ENCODE measurements at regions not wholly inside any gene's neighbourhood (a gene's known extent, or its start where the extent isn't known, plus 50 kb on each side); places are given as distances from the start of the nearest gene placed in this dataset.

DNA sequence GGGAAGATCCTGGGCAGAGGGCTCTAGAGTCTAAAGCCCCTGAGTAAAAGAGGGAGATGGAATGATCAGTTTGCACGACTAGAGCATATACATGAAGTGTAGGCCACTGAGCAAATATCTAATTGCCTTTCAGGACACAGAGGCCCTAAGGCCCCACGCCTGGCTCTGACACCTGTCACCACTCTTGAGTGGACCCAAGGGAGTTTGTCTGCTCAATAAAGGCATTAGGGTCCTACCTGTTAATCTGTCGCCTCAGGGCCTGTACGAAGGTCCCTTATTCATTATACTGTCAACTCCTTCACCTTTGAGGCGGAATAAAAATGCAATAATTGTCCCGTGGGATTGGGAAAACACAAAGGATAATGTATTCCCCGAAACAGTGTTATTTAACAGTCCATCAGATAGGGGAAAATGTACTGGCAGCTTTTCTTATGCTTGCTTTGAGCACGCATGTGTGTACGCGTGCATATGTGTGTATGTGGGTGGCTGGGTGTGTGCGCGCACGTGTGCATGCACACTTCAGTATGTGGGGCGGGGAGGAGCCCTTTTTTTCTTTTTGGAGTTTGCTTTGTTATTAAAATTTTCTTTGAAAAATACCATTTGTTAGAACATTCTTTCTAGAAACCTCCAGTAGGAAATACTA is 161.8 kb upstream of the SERP2 start (continued):
- TF ChIP-seq CBX5 (IDR thresholded peaks at IDR 0.05; ENCODE audit: low read depth) = no peak
- TF ChIP-seq IKZF2 (IDR thresholded peaks at IDR 0.05) = no peak

GRCh38 chr13:44212633-44213396 is 160.8 kb upstream of the SERP2 start:
- no peak for FAIRE-seq
- CTCF ChIA-PET = no interaction called here
- Histone ChIP-seq H3K4me1 (ENCODE audit: control insufficient read depth, insufficient read depth, low read length) (no peaks in the 10 kb centered on the region), H3K4me2 (ENCODE audit: control insufficient read depth, insufficient read depth) (no peak overlapping the region), H4K20me1 (ENCODE audit: control insufficient read depth, insufficient read depth) (no peaks in the 10 kb centered on the region), H3K9me3 (replicated peaks; ENCODE audit: control insufficient read depth, insufficient read depth, low read length) (no peaks in the 10 kb centered on the region; the same call in 1 of the 3 replicates), H3K9ac (ENCODE audit: control insufficient read depth, insufficient read depth, low read length) (no peak overlapping the region), H3K4me3 (no peak overlapping the region), H3K27me3 (replicated peaks in 1 of 2; ENCODE audit: control insufficient read depth in 2 of 2, insufficient read depth in 2 of 2, low read length in 1 of 2) (no peaks in the 10 kb centered on the region; a peak in 1 of 4 replicates), H3K27ac (ENCODE audit: control insufficient read depth, insufficient read depth) (no peak overlapping the region), H3K36me3 (ENCODE audit: control insufficient read depth in 2 of 2, insufficient read depth in 2 of 2, low read length in 1 of 2) (no peaks in the 10 kb centered on the region), H2AFZ (ENCODE audit: control insufficient read depth, low read depth, low read length) (no peak overlapping the region), H3K79me2 (ENCODE audit: control insufficient read depth, insufficient read depth, low read length) (no peaks in the 10 kb centered on the region)
- SMC1A ChIA-PET (ENCODE audit: uncharacterized antibody, unreplicated experiment) = no interaction called here
- in situ Hi-C loops (cut with MboI) = no loop called here
- WGBS (ENCODE audit: insufficient coverage, insufficient replicate concordance, low lambda C conversion rate, missing lambda C conversion rate) = 25% methylated on average over 9 of the region's 9 CpGs
- intact Hi-C loops (cut with micrococcal nuclease; ENCODE audit: unreplicated experiment) = no loop called here
- BruUV-seq (replicated peaks) = no TSS peak
- RAD21 ChIA-PET (ENCODE audit: unreplicated experiment) = no interaction called here
- no peak for ATAC-seq
- TF ChIP-seq, protein P1, sequence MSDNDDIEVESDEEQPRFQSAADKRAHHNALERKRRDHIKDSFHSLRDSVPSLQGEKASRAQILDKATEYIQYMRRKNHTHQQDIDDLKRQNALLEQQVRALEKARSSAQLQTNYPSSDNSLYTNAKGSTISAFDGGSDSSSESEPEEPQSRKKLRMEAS (IDR thresholded peaks at IDR 0.05; ENCODE audit: low read depth, low read length) = no peak
- TF ChIP-seq RELA (IDR thresholded peaks at IDR 0.05; ENCODE audit: borderline replicate concordance, partially characterized antibody) (no peak), NFYB (IDR thresholded peaks at IDR 0.05; ENCODE audit: insufficient read depth, low read depth, low read length) (no peak), USF1 (IDR thresholded peaks at IDR 0.05; ENCODE audit: borderline replicate concordance, extremely low read length, insufficient read depth, low read depth, low read length) (no peak), LARP7 (IDR thresholded peaks at IDR 0.05) (no peak), ATF7 (IDR thresholded peaks at IDR 0.05; ENCODE audit: low read depth) (no peak), BMI1 (IDR thresholded peaks at IDR 0.05; ENCODE audit: borderline replicate concordance) (no peak), POU2F2 (IDR thresholded peaks at IDR 0.05; ENCODE audit: borderline replicate concordance, low read depth, low read length) (no peak)
- POLR2A ChIA-PET = no interaction called here
- no peak for DNase-seq (ENCODE audit: low read depth, low spot score)

Data from GM12878 (cell line).